CD4-positive, alpha-beta T cell treated with Interleukin-4 for 1 hour (primary cell): ENCODE measurements at regions not wholly inside any gene's neighbourhood (a gene's known extent, or its start where the extent isn't known, plus 50 kb on each side); places are given as distances from the start of the nearest gene placed in this dataset.

Experiments used
- DNase-seq, 2 donors: peaks; one replicate each; pipeline ENCODE4 v3.0.0-alpha.2; 2020 to 2022

- no peak for DNase-seq
Measured at GRCh38 chr5:92912283-92912682, 668.7 kb downstream of the NR2F1-AS1 start.

DNA sequence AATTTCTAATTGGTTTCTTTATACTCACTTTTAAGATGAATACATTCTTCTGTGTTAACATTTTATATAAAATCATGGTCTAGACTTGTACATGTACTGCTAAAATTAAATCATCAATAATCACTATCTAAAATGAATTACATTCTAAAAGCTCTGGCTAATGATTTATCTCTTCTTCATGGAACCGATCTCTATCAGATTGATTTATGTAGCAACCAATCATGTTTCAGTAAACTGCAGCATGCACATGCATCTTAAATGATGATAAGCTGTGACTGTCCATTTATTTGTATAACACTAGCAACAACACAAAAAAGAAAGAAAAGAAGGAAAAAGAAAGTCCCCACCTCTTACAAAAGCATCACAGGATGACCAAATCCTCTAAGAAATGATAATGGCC lies 669.2 kb downstream of the NR2F1-AS1 start:
- DNase-seq = no peak

- DNase-seq = no peak
Measured at GRCh38 chr5:92911293-92911692, 669.7 kb downstream of the NR2F1-AS1 start.

DNA sequence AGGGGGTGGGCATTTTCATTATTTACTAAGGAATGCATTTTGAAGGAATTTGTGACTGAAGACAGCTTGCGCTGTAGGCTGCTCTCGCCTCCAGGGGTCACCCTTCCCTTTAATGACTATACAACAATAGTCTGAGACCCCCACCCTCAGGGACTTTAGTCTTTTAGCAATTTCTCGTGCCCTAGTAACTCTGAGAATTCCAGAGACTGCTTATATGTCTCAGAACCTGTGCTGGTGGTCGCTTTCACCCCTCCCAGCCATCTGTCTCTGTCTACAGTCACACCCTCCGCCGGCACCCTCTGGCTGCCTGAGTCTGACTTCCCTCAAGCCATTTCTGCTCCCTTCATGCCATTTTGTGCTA lies 671.4 kb downstream of the NR2F1-AS1 start:
- no peak for DNase-seq

GRCh38 chr5:92908952-92909601 lies 671.9 kb downstream of the NR2F1-AS1 start:
- DNase-seq = no peak

DNA sequence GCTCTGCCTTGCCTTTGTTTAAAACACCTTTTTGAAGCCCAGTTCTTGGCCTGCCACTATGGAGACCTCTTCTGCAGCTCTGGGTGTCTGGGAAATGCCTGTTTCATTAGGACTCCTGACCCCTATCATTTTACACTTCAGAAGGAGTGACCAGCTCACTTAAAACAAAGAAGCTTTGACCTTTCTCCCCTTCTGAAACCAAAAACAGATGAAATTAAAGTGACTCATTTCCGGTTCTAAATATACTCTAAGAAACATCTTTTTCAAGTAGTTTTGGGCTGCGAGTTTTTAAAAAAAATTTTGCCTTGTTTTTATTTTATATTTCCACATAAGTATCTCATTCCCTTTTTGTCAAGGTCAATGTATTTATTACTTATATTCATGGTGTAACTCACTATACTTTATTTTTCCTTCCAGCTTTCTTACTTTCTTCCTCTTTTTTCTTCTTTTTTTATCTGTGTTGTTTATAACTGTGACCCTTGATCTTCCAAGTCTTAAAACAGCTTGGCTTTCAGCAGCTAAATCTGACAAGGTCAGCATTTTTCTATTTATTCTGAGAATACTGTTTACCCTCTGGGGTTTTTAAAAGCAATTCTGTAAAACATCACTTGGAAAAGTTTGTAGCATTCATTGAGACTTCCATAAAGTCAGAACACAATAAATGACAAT lies 672.9 kb downstream of the NR2F1-AS1 start:
- DNase-seq = no peak

DNA sequence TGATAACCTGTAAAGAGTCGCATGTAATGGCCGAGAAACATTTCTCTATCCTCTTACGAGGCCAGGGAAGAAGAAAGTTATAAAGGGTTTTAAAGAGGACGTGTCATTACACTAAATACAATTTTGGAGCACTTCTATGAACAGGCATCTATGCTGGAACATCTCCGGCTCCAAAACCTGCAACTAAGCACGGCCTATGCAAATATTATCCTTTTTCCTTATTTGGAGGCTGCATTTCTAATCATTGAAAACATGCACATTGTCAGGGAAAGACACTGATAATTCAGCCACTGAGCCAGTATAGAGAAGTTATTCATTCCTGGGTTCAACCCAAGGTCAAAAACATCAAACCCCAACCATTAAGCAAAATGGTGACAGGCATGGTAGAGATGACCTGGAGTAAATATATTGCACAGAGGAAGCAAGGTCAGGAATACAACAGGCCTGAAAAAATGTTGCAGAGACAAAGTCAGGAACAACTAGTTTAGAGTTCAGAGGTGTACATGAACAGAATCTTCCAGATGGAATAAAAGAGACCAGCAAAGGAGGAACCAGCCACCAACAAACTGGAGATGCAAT lies 674.1 kb downstream of the NR2F1-AS1 start:
- no peak for DNase-seq

GRCh38 chr5:92904021-92904420 lies 677.0 kb downstream of the NR2F1-AS1 start:
- no peak for DNase-seq

DNA sequence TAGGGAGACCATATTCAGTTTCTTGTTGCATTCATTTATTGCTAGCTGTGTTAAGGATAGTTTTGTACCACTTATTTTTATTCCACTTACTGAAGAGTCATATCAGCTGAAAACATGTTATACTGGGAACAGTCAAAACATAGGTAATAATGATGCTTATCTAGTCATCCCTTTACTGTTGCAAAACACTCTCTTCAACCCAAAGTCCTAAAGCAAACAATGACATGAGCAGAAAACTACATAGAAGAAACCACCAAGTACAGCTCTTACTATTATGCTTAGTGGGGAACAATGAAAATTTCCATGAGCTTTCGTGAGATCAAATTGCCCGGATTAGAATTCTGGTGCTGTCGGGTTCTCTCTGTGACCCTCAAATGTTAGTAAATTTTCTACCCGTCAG lies 681.4 kb downstream of the NR2F1-AS1 start:
- no peak for DNase-seq

GRCh38 chr5:92896722-92897121 lies 684.3 kb downstream of the NR2F1-AS1 start:
- no peak for DNase-seq

- DNase-seq = no peak
Measured at GRCh38 chr5:92890841-92891244, 690.2 kb downstream of the NR2F1-AS1 start.

DNA sequence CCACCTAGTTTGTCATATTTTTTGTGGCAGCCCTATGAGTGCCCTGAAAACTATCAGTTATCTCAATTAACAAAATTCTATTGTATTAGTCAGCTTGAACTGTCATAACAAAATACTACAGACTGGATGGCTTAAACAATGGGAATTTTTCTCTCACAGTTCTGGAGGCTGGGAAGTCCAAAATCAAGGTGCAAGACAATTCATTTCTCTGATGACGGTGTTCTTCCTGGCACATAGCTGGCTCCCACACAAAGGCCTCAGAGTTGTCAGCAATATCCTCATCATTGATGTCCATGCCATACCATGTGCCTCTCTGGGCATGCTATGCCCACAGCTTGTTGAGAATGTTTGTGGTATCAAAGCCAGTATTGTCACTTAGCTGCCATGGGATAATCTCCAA lies 691.9 kb downstream of the NR2F1-AS1 start:
- no peak for DNase-seq

- no peak for DNase-seq
Measured at GRCh38 chr5:92887254-92887653, 693.8 kb downstream of the NR2F1-AS1 start.

DNA sequence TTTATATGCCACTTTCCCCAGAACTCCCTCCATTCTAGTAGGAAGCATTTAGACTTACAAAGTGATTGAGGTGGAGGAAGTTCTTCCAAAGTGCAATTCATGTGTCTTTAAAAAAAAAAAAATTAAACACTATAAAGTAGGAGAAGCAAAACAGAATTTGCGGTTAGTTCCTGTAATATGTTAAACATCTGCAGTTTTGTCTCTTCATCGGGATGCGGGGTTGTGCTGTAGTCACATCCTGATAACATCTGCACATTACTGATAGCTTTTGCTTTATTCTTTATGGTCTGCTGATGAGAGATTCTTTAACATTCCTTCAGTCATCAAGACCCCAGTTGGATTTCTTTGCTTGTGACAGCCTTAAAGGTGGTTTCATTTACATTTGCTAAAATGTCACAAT lies 694.3 kb downstream of the NR2F1-AS1 start:
- no peak for DNase-seq

- no peak for DNase-seq
Measured at GRCh38 chr5:92885950-92886349, 695.1 kb downstream of the NR2F1-AS1 start.

DNA sequence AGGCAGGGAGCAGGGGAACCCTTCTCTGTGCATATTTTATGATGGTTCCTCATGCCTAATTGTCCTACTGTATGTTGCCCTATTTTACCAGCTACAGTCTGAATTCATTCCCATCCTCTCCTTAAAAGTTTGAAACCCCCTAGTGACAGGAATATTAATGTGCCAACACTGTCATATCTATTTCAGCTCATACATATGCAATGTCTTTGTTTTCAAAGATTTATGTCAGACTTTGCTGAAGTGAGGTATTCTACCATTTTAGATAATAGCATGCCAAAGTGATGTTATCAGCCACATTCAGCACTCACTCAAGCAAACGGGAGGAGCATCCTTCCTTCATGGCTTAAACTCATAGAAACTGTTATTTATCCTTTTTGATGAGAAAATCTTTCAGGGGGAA lies 696.5 kb downstream of the NR2F1-AS1 start:
- DNase-seq = no peak

GRCh38 chr5:92879806-92880543 lies 701.0 kb downstream of the NR2F1-AS1 start:
- no peak for DNase-seq

- no peak for DNase-seq
Measured at GRCh38 chr5:92874790-92875189, 706.2 kb downstream of the NR2F1-AS1 start.

- no peak for DNase-seq
Measured at GRCh38 chr5:92868442-92868841, 712.6 kb downstream of the NR2F1-AS1 start.

GRCh38 chr5:92864591-92864990 lies 716.4 kb downstream of the NR2F1-AS1 start:
- DNase-seq = no peak

DNA sequence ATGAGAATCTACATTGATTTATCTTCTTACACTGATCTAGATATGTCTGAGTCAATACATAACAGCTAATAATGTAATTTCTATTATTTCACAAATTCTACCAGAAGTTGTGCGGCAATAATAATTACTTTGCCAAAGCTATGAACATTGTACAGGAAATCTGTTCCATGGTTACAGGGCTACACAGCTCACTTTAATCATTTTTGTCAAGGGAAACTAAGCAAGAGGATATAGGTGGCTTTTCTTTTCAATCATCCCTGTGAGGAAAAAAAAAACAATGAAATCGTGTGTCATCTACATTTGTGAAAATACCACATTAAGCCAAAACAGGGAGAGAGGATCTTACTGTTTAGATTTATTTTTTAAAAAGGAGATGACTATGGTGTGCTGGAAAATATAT lies 717.4 kb downstream of the NR2F1-AS1 start:
- DNase-seq = no peak

- no peak for DNase-seq
Measured at GRCh38 chr5:92861531-92862285, 719.3 kb downstream of the NR2F1-AS1 start.

DNA sequence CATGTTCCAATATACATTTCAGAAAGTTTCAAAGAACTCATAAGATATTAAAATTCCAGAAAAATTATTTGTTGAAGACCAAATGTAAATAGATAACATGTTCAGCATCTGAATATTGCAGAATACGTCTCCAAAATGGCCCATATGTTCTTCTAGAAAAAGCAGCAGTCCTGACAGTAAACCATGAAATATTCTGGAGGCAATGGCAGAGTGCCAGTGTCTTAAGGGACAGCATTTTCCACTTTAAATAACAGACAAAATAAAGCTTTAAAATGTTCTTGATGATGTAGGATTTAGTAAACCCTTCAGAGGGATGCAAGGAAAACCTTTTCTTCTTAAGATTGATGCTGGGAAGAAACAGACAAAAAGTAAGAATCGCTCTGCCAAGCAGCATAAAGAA lies 721.0 kb downstream of the NR2F1-AS1 start:
- no peak for DNase-seq
